ENCODE measurements at regions not wholly inside any gene's neighbourhood (a gene's known extent, or its start where the extent isn't known, plus 50 kb on each side); places are given as distances from the start of the nearest gene placed in this dataset.

- TF ChIP-seq EZH2 (IDR thresholded peaks at IDR 0.05; ENCODE audit: insufficient read depth, low read length): no peak
- TF ChIP-seq, protein P1, sequence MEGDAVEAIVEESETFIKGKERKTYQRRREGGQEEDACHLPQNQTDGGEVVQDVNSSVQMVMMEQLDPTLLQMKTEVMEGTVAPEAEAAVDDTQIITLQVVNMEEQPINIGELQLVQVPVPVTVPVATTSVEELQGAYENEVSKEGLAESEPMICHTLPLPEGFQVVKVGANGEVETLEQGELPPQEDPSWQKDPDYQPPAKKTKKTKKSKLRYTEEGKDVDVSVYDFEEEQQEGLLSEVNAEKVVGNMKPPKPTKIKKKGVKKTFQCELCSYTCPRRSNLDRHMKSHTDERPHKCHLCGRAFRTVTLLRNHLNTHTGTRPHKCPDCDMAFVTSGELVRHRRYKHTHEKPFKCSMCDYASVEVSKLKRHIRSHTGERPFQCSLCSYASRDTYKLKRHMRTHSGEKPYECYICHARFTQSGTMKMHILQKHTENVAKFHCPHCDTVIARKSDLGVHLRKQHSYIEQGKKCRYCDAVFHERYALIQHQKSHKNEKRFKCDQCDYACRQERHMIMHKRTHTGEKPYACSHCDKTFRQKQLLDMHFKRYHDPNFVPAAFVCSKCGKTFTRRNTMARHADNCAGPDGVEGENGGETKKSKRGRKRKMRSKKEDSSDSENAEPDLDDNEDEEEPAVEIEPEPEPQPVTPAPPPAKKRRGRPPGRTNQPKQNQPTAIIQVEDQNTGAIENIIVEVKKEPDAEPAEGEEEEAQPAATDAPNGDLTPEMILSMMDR (IDR thresholded peaks at IDR 0.05; ENCODE audit: insufficient read depth, low read depth, low read length): no peak
These were observed 252.1 kb upstream of the STARD13 start for GRCh38 chr13:33537676-33538075.
